SW480 (cell line): ENCODE measurements at regions not wholly inside any gene's neighbourhood (a gene's known extent, or its start where the extent isn't known, plus 50 kb on each side); places are given as distances from the start of the nearest gene placed in this dataset.
A peak's percentile ranks its signal among the peaks of the same experiment; 100 is the strongest.
"Not testable (repeated sequence)": the region's sequence is repeated elsewhere in the genome, so short reads cannot be mapped to it uniquely, and the experiment has no call there.

Source experiments
- DNase-seq: peaks from one replicate; pipeline ENCODE4 v3.0.0-alpha.2; 2016; ENCODE audit warnings: low spot score

- peak; percentile 74 for DNase-seq
Measured at GRCh38 chr2:111667542-111668273, 216.3 kb downstream of the ANAPC1 start.

DNA sequence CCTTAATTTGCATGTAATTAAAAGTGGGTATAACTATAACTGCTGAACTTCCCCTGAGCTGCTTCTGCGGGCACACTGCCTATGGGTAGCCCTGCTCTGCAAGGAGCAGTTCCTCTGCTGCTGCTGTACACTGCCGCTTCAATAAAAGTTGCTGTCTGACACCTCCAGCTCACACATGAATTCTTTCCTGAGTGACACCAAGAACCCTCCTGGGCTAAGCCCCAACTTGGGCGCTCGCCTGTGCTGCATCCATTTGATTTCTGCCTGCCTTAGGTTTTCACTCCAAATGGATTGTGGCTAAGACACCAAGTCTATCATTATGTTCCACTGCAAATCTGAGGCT lies 215.7 kb downstream of the ANAPC1 start:
- no peak for DNase-seq

DNA sequence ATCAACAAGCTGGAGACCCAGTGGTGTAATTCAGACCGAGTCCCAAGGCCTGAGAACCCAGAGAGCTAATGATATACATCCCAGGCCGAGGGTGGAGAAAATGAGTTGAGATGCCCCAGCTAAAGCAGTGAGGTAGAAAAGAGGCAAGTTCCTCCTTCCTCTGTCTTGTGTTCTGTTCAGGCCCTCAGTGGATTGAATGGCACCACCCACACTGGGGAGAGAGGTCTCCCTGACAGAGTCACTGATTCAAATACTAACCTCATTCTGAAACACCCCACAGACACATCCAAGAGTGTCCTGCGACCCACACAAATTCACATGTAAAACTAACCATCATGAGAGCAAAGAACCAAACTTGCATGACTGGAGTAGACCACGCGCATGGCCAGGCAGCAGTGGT lies 215.3 kb downstream of the ANAPC1 start:
- no peak for DNase-seq

DNA sequence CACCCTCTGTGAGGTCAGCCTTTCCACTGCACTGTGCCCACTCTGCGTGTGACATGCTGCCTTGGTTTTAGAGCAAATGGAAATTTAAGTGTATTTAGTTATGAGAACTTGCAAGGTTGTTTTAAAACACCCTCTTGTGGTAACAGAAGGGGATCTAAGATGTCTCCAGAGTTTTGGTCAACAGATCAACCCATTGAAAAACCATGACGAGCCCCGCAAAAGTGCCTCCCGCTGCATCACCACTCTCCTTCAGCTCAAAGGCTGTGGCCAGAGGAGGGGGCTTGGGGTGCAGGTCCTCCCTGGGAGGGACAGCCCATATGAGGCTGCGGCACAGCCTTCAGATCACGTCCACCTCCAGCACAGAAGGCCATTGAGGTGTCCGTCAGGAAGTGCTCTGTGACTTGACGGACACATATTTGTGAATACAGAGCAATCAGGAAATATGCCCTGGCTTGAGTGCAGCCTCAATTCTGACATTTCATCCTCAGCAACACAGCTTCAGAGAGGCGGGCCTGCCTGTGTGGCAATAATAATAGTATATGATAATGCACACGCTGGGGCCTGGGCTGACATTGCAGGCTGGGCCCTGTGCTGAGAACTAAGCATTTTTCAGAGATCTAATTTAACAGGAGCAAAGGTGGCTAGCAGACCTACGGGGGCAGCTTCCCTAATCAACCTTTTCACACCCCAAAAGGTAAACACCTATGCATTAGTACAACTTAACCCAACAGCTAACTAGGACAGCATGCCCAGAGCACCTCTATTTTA lies 213.9 kb downstream of the ANAPC1 start:
- DNase-seq = no peak

GRCh38 chr2:111670776-111671175 lies 213.2 kb downstream of the ANAPC1 start:
- no peak for DNase-seq

GRCh38 chr2:111671426-111672150 lies 212.4 kb downstream of the ANAPC1 start:
- DNase-seq = no peak

DNA sequence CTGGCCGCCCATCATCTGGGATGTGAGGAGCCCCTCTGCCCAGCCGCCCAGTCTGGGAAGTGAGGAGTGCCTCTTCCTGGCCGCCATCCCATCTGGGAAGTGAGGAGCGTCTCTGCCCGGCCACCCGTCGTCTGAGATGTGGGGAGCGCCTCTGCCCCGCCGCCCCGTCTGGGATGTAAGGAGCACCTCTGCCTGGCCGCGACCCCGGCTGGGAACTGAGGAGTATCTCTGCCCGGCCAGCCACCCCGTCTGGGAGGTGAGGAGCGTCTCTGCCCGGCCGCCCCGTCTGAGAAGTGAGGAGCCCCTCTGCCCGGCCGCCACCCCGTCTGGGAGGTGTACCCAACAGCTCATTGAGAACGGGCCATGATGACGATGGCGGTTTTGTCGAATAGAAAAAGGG lies 211.4 kb downstream of the ANAPC1 start:
- DNase-seq = not testable (repeated sequence)

DNA sequence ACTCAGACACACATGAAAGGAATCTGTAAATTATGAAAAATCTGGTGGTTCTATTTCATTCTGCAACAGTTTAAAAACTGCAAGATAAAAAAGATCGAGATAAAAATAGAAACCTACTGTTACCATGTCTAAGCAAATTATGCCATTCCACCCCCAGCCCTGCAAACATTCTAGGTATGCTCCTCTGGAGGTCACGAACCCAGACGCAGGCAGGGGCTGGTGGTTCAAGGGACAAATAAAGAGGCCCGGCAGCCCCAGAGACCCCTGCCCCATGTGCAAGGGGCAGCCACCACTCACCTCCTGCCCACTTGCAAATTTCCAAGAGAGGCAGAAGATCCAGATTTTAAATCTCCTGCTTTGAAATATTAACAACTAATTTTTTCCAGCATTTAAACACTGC lies 210.5 kb downstream of the ANAPC1 start:
- DNase-seq = no peak

DNA sequence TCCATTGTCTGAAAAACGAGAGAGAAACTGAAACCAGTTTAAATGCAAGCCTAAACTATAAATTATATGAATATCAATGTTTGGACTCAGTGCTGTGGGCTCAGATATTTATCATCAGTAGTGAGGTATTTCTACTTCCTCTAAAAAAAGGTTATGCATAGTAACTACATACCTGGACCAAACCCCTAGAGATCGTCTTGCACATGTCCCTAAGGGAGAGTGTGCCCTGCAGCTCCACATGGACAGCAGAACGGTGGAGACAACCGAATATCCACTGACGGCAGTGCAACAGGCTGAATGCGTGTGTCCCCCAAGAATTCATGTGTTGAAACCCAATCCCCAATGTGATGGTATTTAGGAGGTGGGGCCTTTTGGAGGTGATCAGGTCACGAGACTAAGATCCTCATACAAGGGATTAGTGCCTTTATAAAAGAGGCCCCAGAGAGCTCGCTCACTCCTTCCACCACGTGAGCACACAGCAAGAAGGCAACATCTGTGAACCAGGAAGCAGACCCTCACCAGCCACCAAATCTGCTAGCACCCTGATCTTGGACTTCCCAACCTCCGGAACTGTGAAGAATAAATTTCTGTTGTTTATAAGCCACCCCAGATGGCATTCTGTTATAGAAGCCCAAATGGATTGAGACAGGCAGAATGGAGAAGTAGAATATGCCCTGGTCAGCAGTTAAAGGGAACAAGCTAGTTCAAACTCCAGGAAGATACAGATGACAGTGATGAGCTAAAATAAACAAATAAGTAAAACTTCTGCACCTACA lies 208.4 kb downstream of the ANAPC1 start:
- DNase-seq = no peak

GRCh38 chr2:111676291-111676822 lies 207.6 kb downstream of the ANAPC1 start:
- no peak for DNase-seq

DNA sequence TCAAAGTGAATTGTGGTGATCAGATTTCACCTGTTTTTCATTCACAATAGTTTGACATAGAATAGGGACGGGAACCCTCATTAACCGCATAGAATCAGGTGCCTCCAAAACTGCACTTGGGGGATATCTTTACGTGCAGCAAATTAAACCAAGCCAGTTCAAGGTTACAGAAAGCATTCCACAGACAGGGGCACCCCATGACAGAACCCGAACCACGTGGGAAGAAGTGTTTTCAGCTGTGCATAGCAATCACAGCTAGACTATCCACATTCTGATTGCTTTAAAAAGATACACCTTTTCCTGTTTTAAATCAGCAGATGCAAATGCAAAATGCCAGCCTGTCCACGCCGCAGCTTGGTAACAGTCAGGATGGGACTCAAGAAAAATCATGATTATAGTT lies 205.8 kb downstream of the ANAPC1 start:
- DNase-seq = no peak

DNA sequence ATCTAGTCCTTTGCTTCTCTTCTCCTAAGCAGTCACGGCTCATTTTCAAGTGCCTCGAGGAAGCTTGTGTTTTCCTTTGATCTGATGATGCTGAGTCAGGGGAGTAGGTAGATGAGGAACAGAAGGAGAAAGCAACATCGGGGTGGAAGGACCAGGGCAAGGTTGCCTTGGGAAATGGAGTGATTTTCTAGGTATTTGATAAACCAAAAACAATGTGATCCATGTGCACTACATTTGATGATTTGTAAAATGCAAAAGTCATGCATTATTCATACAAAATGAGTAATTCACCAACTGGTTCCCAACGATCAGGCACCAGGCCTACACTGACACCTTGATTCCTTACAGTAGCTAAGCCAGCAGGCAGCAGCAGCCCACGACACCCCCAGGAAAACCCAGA lies 205.3 kb downstream of the ANAPC1 start:
- DNase-seq = no peak

DNA sequence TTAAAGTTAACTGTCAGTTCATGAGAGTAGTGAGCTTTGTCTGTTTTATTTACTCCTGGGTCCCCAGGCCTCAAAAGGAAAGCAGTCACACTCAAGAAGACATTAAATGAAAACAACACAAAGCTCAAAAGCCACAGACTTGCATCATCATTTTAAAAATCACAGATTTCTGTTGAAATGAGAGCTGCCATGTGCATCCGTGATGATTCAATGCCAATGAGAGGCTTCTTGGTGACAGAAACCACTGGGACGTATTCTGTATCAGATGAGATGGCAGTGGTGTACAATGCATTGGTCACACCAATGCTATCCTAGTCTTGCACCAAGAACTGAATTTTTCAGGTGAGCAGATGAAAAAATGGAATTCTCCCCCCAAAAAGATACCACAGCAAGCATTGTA lies 204.8 kb downstream of the ANAPC1 start:
- no peak for DNase-seq

DNA sequence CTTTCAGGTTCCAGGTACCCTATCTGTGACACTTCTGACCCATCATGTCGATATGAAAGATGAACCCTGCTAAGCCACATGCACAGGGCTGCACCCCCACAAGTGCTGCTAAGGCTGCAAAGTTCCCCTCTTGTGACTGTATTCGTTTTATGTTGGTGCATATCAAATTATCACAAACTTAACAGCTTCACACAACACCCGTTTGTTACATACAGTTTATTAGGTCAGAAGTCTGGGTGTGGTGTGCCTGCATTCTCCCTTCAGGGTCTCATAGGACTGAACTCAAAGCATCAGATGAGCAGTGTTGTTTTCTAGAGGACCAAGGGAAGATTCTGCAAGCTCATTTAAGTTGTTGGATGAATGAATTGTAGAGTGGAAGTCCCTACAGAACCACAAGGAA lies 199.4 kb downstream of the ANAPC1 start:
- DNase-seq = no peak

DNA sequence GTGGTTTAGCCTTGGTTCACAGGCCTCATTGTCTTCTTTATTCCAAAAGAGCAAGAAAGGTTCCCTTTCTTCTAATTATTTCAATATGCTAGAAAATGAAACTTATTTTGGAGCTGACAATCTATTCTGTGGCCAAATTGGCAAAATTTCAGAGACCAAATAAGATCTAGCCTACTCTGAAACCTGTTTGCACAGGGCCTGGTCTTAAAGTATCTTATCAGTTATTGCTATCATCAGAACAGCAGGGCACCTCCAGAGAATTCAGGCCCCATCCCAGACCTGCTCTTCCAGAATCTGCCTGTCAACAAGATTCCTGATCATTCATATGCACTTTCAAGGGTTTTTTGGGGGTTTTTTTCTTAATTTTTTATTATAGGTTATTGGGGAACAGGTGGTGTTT lies 198.7 kb downstream of the ANAPC1 start:
- no peak for DNase-seq

GRCh38 chr2:111686994-111687393 lies 197.0 kb downstream of the ANAPC1 start:
- DNase-seq = no peak

- no peak for DNase-seq
Measured at GRCh38 chr2:111687911-111688310, 196.1 kb downstream of the ANAPC1 start.

- no peak for DNase-seq
Measured at GRCh38 chr2:111688482-111688881, 195.5 kb downstream of the ANAPC1 start.

DNA sequence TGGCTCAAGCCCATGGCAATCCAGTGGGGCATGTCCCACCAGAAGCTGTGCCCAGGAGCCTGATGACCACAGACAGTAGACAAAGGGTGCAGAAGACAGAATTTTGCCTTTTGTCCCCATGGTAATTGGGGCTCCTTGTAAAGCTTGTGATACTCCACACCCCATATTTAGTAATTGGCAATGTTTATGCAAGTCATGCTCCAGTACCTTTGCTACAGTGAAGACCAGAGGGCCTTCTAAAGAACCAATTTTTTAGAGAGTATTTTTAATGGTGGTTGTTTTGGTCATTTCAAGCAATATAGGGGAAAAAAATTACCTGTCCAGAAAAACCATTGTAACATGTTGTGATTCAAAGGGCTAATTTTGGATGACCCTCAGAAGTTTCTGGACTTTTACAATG lies 194.8 kb downstream of the ANAPC1 start:
- DNase-seq = no peak

- DNase-seq = no peak
Measured at GRCh38 chr2:111689941-111690340, 194.1 kb downstream of the ANAPC1 start.

DNA sequence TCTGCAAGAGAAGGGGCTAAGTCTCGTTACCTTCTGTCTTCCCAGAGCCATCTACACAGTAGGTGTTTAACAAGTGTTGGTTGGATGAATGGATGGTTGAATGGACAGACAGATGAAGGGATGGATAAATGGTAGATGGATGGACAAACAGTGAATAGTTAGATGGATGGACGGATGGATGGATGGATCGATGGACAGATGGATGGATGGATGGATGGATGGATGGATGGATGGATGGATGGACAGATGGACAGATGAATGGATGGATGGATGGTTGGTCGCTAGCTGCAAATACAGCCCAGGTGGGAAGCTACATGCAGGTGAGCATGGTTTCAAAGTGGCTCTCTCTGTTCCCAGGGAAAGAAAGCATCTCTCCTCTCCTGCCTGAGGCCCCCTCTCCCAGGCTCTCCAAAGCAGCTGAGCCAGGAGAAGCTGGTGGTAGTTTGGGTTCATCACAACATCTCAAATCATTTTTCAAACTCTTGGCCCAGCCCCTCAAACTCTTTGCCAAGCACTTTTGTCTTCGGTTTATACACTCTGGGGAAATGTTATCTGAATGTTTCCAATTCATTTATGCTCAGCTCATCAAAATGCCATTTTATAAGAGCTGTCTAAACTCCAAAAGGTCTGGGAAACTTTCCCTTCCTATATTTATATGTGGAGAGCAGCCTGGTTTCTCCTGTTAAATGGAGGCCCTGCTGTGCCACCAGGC lies 192.7 kb downstream of the ANAPC1 start:
- no peak for DNase-seq
